Sigmoid colon (tissue), 4 donors: ENCODE measurements at regions not wholly inside any gene's neighbourhood (a gene's known extent, or its start where the extent isn't known, plus 50 kb on each side); places are given as distances from the start of the nearest gene placed in this dataset.

Experiments used
- CTCF ChIP-seq, 4 experiments: fragments of 450-650 bp in 3 of 4; fragments of 200-600 bp in 1 of 4; IDR thresholded peaks; one replicate each; pipeline ENCODE4 v1.5.1; 2016 to 2019; ENCODE audit warnings: antibody characterized with exemption in 4 of 4, mild to moderate bottlenecking in 3 of 4, moderate library complexity in 2 of 4
- EP300 ChIP-seq, 4 donors: sonication (generic); formaldehyde crosslinking; IDR thresholded peaks; one replicate each; pipeline ENCODE4 v1.6.1; 2017; ENCODE audit warnings: antibody characterized with exemption in 4 of 4
- POLR2A ChIP-seq, 2 donors: fragments of 450-650 bp; IDR thresholded peaks; one replicate each; pipeline ENCODE4 v1.6.1; 2016; ENCODE audit warnings: antibody characterized with exemption in 2 of 2, mild to moderate bottlenecking in 2 of 2, moderate library complexity in 2 of 2

GRCh38 chr3:107103786-107104185, 273.5 kb upstream of the CCDC54 start:
- no peak for TF ChIP-seq CTCF (IDR thresholded peaks at IDR 0.05)
- TF ChIP-seq POLR2A (IDR thresholded peaks at IDR 0.05), result no peak
- TF ChIP-seq EP300 (IDR thresholded peaks at IDR 0.05), result no peak
